Stomach (tissue), 8 donors: ENCODE measurements at regions not wholly inside any gene's neighbourhood (a gene's known extent, or its start where the extent isn't known, plus 50 kb on each side); places are given as distances from the start of the nearest gene placed in this dataset.

ENCODE experiments used
- DNase-seq, 2 donors: peaks; one replicate each; pipeline versions ENCODE4 v3.0.0 to v3.0.0-alpha.2; 2013 to 2019
- H3K27ac ChIP-seq, 5 donors: fragments of 200-600 bp in 4 of 5; sonication (generic) in 4 of 5; one replicate each; pipeline ENCODE4 v1.5.1; 2013 to 2019; ENCODE audit warnings: mild to moderate bottlenecking in 1 of 5, moderate library complexity in 1 of 5
- H3K27me3 ChIP-seq, 3 donors: fragments of 200-600 bp; sonication (generic); one replicate each; pipeline ENCODE4 v1.5.1; 2017 to 2019; ENCODE audit warnings: mixed run types in 1 of 3
- H3K36me3 ChIP-seq, 4 donors: fragments of 200-600 bp; sonication (generic); 1 replicate in 3 of 4; 2 replicates in 1 of 4; pipeline ENCODE4 v1.5.1; 2016 to 2019
- H3K4me1 ChIP-seq, 4 donors: fragments of 200-600 bp; sonication (generic); one replicate each; pipeline ENCODE4 v1.5.1; 2016 to 2019
- H3K4me3 ChIP-seq, 4 donors: fragments of 200-600 bp; sonication (generic) in 3 of 4; one replicate each; pipeline ENCODE4 v1.5.1; 2016 to 2019; ENCODE audit warnings: mild to moderate bottlenecking in 1 of 4
- H3K9me3 ChIP-seq, 4 donors: fragments of 200-600 bp; sonication (generic); one replicate each; pipeline ENCODE4 v1.5.1; 2016 to 2019
- CTCF ChIP-seq, 7 experiments: fragments of 450-650 bp in 4 of 7; fragments of 200-600 bp in 3 of 7; sonication (generic) in 3 of 7; IDR thresholded peaks; one replicate each; pipeline ENCODE4 v1.5.1; 2016 to 2019; ENCODE audit warnings: antibody characterized with exemption in 7 of 7, control low read depth in 2 of 7, mild to moderate bottlenecking in 1 of 7
- EP300 ChIP-seq: sonication (generic); formaldehyde crosslinking; IDR thresholded peaks from one replicate; pipeline ENCODE4 v1.6.1; 2017; ENCODE audit warnings: antibody characterized with exemption
- POLR2A ChIP-seq, 4 donors: fragments of 450-650 bp; IDR thresholded peaks; one replicate each; pipeline ENCODE4 v1.6.1; 2016; ENCODE audit warnings: antibody characterized with exemption in 4 of 4, control low read depth in 2 of 4, mild to moderate bottlenecking in 1 of 4, moderate library complexity in 1 of 4
- POLR2AphosphoS5 ChIP-seq, 3 donors: sonication (generic); formaldehyde crosslinking; IDR thresholded peaks; one replicate each; pipeline ENCODE4 v1.6.1; 2016; ENCODE audit warnings: antibody characterized with exemption in 3 of 3
- WGBS, 5 donors: extraction: QIAGEN DNeasy Blood & Tissue Kit in 3 of 5; methylation state at CpG; one replicate each; pipeline versions ENCODE4 v1.1.5 to v1.1.7; 2013 to 2018; 5-methylcytosine and 5-hydroxymethylcytosine counted together
- intact Hi-C: fragments of 100-400 bp; cut with DNase I; formaldehyde crosslinking; loops from one replicate; pipeline ENCODE4 v1.15.1; 2023; ENCODE audit warnings: low total_unique reads
- donor health status: healthy with polysubstance abuse.
- donor health status: Bipolar disorder and iron deficiency.
- donor health status: healthy.

GRCh38 chr20:24763386-24764026 is 185.6 kb upstream of the CST7 start:
- Histone ChIP-seq H3K4me3 (no peak overlapping the region), H3K27me3 (peaks cover 0 to 5% (median 0%) of the 10 kb centered on the region in 3 donors), H3K27ac (no peak overlapping the region), H3K36me3 (no peaks in the 10 kb centered on the region), H3K4me1 (no peaks in the 10 kb centered on the region), H3K9me3 (peaks cover 0 to 6% (median 5%) of the 10 kb centered on the region in 4 donors)
- TF ChIP-seq CTCF (IDR thresholded peaks at IDR 0.05) (no peak), POLR2AphosphoS5 (IDR thresholded peaks at IDR 0.05) (no peak), EP300 (no peak), POLR2A (IDR thresholded peaks at IDR 0.05) (no peak)
- intact Hi-C loops, result no loop called here
- DNase-seq, result peak in 1 of 2 donors; percentile 17
- WGBS, 5 donors, result 62 to 78% (median 75%) methylated on average over 15 to 26 of the region's 26 CpGs

- DNase-seq, result peak in 1 of 2 donors; percentile 8
- peaks cover 0 to 6% (median 5%) of the 10 kb centered on the region in 4 donors for H3K9me3 ChIP-seq
- H3K27me3 ChIP-seq, result peaks cover 0 to 5% (median 0%) of the 10 kb centered on the region in 3 donors
- H3K4me3 ChIP-seq, result no peak overlapping the region
- no peaks in the 10 kb centered on the region for H3K4me1 ChIP-seq
- TF ChIP-seq CTCF (IDR thresholded peaks at IDR 0.05), result no peak
- TF ChIP-seq POLR2A (IDR thresholded peaks at IDR 0.05), result no peak
- TF ChIP-seq POLR2AphosphoS5 (IDR thresholded peaks at IDR 0.05), result no peak
- no peak for TF ChIP-seq EP300
- intact Hi-C loops, result no loop called here
- H3K27ac ChIP-seq, result no peak overlapping the region
- WGBS, 5 donors, result 91 to 96% (median 94%) methylated on average over 9 to 16 of the region's 16 CpGs
- no peaks in the 10 kb centered on the region for H3K36me3 ChIP-seq
Observed at GRCh38 chr20:24764027-24764793, 184.9 kb upstream of the CST7 start.

DNA sequence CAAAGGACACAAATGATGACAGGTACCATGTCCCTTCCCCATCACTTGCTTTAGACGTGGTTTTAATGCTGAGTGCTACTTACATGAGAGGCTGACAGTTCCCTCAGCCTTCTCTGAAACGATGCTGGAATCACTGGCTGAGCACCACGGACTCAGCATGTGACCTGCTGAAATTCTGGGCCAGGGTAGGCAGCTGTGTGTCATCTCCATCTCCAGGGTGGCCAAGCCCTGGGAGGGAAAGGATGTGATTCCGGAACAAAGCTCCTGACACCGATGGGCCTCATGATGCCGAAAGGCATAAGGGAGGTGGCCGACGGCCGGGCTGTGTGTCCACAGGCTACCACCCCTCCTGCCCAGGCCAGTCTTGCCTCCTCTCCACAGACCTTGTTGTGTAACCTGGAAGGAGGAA is 184.3 kb upstream of the CST7 start:
- Histone ChIP-seq H3K4me1 (no peaks in the 10 kb centered on the region), H3K9me3 (peaks cover 0 to 6% (median 5%) of the 10 kb centered on the region in 4 donors), H3K27ac (no peak overlapping the region), H3K36me3 (no peaks in the 10 kb centered on the region), H3K4me3 (no peak overlapping the region), H3K27me3 (peaks cover 0 to 5% (median 0%) of the 10 kb centered on the region in 3 donors)
- no peak for TF ChIP-seq POLR2AphosphoS5 (IDR thresholded peaks at IDR 0.05)
- no peak for TF ChIP-seq CTCF (IDR thresholded peaks at IDR 0.05)
- TF ChIP-seq POLR2A (IDR thresholded peaks at IDR 0.05), result no peak
- no peak for TF ChIP-seq EP300
- intact Hi-C loops, result no loop called here
- DNase-seq, result peak in 1 of 2 donors; percentile 20
- WGBS, 5 donors, result 69 to 89% (median 81%) methylated on average over 9 of the region's 9 CpGs

- H3K9me3 ChIP-seq, result peaks cover 0 to 3% (median 1%) of the 10 kb centered on the region in 4 donors
- H3K27me3 ChIP-seq, result peaks cover 0 to 5% (median 0%) of the 10 kb centered on the region in 3 donors
- H3K36me3 ChIP-seq, result no peaks in the 10 kb centered on the region
- peak in 1 of 2 donors; percentile 14 for DNase-seq
- no peak overlapping the region for H3K4me3 ChIP-seq
- no peaks in the 10 kb centered on the region for H3K4me1 ChIP-seq
- intact Hi-C loops, result no loop called here
- WGBS, 5 donors, result 76 to 88% (median 85%) methylated on average over 10 to 12 of the region's 12 CpGs
- H3K27ac ChIP-seq, result no peak overlapping the region
- TF ChIP-seq CTCF (IDR thresholded peaks at IDR 0.05) (no peak), POLR2AphosphoS5 (IDR thresholded peaks at IDR 0.05) (no peak), POLR2A (IDR thresholded peaks at IDR 0.05) (no peak), EP300 (no peak)
Observed at GRCh38 chr20:24765316-24766142, 183.5 kb upstream of the CST7 start.
